Right hindlimb (tissue), 1 donor: ENCODE measurements at regions not wholly inside any gene's neighbourhood (a gene's known extent, or its start where the extent isn't known, plus 50 kb on each side); places are given as distances from the start of the nearest gene placed in this dataset.
A peak's percentile ranks its signal among the peaks of the same experiment; 100 is the strongest.

ENCODE experiments used
- DNase-seq: peaks from one replicate; pipeline ENCODE4 v3.0.0-alpha.2; 2018

DNA sequence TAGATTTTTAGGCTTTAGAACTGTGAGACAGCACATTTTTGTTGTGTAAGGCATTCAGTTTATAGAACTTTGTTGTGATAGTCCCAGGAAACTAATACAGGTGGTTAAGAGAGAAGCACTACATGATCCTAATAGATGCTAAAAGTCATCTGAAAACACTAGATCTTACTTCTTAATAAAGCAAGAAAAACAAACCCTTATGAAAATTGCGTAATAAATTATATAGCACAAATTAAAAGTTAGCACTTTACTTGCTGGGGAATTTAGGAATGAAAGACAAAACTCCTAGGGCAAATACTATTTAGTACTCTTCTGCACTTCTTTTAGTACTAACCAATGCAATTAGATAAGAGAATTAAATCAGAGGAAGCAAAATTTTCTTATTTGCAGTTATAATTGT is 163.3 kb upstream of the SHISA6 start:
- DNase-seq: no peak

- DNase-seq: no peak
Observed at GRCh38 chr17:11074451-11074850, 166.6 kb upstream of the SHISA6 start.

- no peak for DNase-seq
Observed at GRCh38 chr17:11056926-11057325, 184.1 kb upstream of the SHISA6 start.

- DNase-seq: no peak
Observed at GRCh38 chr17:11053846-11054245, 187.2 kb upstream of the SHISA6 start.

- no peak for DNase-seq
Observed at GRCh38 chr17:11049539-11049938, 191.5 kb upstream of the SHISA6 start.

DNA sequence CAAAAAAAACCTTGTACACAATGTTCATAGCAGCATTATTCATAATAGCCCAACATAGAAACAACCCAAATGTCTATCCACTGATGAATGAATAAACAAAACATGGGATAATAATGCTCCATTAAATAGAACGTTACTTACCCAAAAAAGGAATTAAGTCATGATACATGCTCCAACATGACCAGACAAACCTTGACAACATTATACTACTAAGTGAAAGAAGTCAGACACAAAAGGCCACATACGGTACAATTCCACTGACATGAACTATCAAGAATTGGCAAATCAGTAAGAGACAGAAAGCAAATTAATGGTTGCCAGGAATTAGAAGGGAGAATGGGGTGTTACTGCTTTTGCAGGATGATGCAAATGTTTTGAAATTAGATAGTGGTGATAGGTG is 193.8 kb upstream of the SHISA6 start:
- no peak for DNase-seq

DNA sequence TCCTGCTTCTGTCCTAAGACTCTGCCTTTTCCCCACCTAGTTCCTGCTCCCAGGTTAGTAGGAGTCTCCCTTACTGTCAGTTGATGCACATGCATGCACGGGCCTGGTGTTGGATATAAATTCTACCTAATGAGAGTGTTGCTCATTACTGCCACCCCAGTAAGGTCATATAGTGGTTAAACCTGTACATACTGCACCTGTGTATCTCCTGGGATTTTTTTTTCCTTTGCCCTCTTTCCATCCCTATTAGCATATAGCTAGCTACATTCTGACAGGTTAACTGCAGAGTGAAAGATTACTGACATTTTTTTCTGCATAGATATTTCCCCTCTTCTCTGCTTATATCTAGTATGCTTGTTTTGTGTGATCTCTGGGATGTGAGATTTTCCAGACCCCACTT is 201.5 kb upstream of the PIRT start:
- no peak for DNase-seq

GRCh38 chr17:11035681-11036080 is 197.8 kb upstream of the PIRT start:
- no peak for DNase-seq

GRCh38 chr17:11031787-11032186 is 193.9 kb upstream of the PIRT start:
- DNase-seq: no peak

DNA sequence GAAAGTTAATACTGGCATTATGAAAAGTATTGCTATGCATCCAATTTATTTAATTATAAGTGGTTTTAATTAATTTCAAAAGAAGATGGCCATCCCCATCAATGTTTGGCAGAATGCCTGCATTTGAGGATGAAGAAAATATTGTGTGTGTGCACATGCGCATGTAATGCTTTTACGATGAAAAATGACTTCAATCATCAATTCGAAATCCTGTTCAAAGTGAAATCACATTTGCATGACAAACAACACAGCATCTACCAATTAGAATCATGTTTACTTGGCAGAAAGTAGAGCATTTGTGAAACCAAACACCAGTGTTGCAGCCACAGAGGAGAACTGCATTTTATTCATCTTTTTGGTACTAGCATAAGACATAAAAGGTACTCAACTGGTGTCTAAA is 191.9 kb upstream of the PIRT start:
- no peak for DNase-seq

GRCh38 chr17:11028349-11028748 is 190.5 kb upstream of the PIRT start:
- DNase-seq: no peak

DNA sequence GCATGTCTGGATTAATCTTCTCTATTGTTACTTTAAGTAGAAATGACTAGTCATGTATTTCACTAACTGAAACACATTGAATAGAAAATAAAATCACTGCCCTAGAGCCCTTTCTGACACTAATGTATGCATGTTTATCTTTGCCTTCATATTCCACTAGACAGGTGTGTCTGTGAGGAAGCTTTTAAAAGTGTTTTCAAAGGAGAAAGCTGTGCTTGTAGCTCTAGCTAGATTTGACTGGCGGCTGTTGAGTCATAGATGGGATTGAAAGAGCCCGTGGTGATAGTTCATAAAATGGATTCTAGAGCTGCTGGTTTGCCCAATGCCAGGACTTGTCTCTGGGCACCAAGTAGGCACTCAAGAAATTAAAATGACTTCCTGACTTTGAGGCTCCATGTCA is 189.0 kb upstream of the PIRT start:
- DNase-seq: no peak

DNA sequence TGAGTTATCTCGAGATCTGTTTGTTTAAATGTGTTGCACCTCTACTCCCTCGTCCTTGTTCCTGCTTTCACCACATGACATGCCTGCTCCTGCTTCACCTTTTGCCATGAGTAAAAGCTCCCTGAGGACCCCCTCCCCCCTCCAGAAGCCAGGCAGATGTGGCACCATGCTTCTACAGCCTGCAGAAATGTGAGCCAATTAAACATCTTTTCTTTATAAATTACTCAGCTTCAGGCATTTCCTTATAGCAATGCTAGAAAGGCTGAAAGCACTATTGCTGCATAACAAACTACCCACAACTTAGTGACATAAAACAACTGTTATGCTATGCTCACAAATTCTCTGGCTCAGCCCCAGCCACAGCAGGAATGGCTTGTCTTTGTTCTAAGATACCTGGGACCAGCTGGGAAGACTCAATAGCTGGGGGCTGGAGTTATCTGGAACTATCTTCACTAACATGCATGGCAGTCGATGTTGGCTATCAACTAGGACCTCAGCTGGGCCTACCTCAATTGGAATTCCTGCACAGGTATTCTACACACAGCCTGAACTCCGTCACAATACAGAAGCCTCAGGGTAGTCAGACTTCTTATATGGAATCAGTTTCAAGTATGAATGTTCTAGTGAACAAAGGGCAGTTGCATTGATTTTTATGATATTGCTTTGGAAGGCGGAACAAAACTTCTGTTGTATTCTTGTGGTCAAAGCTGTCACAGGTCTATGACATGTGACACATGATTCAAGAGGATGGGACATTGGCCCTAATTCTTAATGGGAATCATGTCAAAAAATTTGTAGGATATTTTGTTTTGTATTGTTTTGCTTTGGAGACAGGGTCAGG is 186.0 kb upstream of the PIRT start:
- no peak for DNase-seq

GRCh38 chr17:11006530-11006929 is 168.6 kb upstream of the PIRT start:
- DNase-seq: no peak

GRCh38 chr17:11005940-11006339 is 168.1 kb upstream of the PIRT start:
- DNase-seq: no peak

DNA sequence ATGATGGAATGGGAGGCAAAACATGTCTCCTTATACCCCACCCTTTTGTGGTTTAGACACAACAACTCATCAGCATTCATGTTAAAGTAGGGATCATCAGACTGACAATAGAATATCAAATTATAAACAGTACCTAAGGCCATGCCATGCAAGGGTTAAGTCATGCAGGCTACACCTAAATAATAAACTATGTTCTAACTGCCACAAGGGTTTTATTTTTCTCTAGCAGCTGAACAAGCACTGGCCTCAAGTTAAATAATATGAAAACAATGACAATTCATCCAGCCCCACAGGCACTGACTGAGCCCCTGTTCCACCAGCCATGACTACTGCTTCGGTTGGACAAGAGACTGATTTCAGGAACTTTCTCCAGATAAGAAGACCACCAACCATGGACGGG is 164.5 kb upstream of the PIRT start:
- no peak for DNase-seq

DNA sequence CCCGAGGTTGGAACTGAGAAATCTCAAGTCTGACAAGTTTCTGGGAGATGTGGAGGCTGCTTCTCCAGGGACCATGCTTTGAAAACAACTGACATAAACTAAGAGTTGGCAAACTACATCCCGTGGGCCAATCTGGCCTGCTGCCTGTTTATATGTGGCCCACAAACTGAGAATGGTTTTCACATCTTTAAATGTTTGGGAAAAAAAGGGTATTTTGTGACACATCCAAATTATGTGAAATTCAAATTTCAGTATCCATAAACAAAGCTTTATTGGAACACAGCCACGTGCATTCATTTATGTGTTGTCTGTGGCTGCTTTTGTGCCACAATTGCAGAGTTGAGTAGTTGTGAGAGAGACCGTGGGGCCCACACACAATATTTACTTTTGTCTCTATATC is 163.8 kb upstream of the PIRT start:
- no peak for DNase-seq

- DNase-seq: no peak
Observed at GRCh38 chr17:10999484-10999883, 161.6 kb upstream of the PIRT start.

- peak; percentile 47 for DNase-seq
Observed at GRCh38 chr17:10993126-10993525, 155.2 kb upstream of the PIRT start.

DNA sequence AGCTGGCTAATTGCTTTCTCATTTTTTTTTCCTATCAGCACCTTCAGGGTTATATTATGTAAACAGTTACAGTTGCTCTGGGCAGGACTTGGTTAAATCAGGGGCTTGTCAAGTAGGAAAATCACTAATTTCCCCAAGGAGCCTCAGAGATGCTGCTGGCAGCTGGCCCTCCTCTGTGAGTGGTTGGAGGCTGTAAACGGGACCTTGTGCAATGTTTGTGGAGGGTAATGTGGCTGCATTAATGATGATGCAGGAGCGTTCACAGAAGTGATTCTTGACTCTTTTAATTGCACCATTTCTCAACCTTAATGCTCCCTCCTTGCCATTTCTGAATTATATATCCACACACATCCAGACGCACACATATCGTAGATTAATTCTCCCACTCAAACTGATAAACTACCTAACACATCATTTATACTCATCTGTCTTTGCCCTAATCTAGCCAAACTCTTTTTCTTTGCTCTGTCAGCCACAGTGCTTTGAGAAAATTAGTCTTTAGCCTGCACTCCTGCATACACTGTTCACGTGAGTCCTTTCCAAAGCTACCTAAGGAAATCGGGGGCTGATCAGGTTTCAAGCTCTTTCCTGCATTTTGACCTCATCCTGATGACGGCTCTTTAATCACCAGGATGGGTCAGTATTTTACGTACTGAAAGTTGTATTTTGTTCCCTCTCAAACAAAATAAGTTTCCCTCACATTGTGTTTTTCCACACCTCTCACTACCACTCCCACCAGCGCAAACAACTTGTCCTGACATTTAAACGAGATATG is 154.4 kb upstream of the PIRT start:
- DNase-seq: peak; percentile 40

DNA sequence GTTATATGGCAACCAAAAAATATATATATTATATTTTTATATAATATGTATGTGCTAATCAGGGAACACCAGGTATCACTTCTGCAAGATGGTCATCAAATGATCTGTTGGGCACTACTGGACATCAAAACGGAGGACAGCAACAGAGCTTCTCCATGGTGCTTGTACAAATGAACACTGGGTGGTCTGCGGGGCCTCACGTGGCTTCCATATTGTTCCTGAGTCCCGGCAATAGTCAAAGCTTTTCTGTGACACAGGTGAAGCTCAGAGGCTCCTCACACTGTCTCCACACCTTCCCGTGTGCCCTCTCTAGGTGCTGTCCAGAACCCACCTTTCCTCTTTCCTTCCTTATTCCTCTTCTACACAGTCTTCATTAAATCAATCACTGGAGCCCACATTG is 149.9 kb upstream of the PIRT start:
- no peak for DNase-seq

DNA sequence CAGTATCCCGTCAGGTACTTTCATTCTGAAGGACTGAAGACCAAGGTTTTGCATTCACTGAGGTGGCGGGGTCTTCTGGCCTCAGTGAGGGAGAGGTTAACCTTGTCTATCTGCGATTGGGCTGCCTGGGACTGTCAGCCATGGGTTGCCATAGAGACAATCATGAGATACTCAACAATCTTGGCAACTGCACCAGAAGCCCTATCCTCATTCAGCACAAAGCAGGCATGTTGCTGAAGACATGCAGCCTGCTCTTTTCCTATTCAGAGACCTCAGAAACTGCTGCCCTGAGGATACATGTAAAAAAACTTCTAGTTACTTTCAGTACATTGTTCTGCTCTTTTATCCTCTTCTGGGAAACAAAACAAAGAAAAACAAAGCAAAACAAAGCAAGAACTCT is 146.3 kb upstream of the PIRT start:
- no peak for DNase-seq

DNA sequence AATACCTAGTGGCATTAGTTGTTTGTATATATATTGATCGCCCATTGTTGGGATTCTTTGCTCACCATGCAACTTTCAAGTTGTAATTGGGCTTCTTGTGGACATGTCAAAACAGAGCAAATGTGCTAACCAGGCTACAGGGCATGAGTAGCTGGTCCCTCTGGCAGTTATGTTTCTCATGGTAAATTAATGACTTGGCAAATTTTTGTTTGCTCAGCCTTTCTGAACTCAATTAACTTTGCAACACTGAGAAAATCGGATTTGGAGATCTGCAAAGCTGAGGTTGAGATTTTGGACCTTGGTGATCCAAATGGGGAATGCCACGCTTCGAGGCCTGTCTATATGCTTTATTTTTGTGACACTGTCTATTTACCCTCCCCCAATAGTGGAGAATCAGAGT is 138.5 kb upstream of the PIRT start:
- no peak for DNase-seq

- no peak for DNase-seq
Observed at GRCh38 chr17:10968007-10968406, 130.1 kb upstream of the PIRT start.

DNA sequence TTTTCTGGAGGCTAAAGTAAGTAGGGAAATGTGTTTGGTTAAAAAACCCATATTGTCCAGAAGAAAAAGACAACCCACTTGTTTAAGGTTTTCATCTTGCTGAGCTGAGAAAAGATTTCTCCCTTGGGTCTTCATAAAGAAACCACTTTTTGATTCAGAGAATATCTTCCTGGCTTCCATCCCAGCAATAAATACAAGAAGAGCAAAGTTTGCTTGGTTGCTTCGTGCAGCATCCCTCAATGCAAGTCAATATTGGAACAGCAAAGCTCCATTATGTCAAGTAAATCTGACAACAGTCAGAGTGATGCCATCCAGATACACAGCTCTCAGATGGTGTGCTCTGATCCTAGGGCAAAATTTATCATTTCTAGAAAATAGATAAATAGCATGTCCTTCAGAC is 118.9 kb upstream of the PIRT start:
- no peak for DNase-seq
